ENCODE measurements at regions not wholly inside any gene's neighbourhood (a gene's known extent, or its start where the extent isn't known, plus 50 kb on each side); places are given as distances from the start of the nearest gene placed in this dataset.

- DNase-seq, result no peak
Observed at GRCh38 chr11:79963856-79964645, 523.2 kb upstream of the TENM4 start.

DNA sequence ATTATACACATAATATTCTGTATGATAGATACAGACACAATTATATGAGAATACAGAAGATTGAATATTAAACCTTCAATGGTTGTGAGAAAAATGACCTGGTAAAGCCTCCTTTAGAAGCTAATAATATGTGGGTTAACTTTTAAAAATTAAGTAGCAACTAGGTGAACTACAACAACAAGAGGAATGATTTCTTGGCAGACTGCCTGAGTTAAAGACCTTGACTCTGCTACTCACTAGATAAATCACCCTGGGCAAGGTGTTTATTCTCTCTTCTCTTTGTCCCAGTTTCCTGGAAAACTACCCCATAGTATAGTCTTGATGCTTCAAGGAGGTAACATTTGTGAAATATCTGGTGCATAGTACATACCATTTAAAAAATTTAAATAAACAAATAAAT lies 519.6 kb upstream of the TENM4 start:
- DNase-seq, result no peak

DNA sequence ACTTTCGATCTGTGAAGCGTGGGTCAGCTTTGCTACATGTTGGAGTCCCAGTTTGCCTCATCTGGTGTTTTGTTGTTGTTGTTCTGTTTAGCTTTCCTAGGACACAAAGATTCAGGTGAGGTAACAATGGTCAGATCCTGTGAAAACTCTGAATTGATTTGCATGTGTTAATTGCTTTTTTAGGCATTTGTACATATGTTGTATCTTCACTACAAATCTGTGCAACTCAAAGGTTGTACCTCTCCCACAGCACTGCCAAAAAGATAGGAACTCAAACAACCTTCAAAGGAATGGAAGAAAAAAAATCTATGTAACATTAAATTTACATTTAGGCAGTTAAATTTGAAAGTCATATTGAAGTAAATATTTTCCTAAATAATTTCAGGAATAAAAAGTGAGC lies 518.5 kb upstream of the TENM4 start:
- DNase-seq, result no peak

- DNase-seq, result no peak
Observed at GRCh38 chr11:79957702-79958101, 516.9 kb upstream of the TENM4 start.

- DNase-seq, result no peak
Observed at GRCh38 chr11:79956061-79956460, 515.2 kb upstream of the TENM4 start.

DNA sequence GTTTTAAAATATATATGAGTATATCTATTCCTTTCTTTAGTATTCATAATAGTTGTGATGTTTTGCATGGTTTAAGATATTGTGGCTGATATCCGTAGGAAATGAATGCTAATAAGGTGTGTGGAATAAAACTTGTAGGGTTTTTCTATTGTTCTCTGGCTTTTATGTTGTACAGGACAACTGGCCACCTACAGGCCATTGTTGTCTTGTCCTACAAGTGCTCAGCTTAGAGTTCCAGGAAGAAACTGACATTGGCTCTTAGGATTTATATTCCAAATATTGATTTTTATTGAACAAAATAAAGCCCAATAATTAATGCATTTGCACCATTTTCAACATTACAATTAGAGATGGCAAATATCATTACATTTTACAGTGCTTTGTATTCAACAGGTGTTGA lies 512.8 kb upstream of the TENM4 start:
- no peak for DNase-seq

- DNase-seq, result no peak
Observed at GRCh38 chr11:79950741-79951140, 509.9 kb upstream of the TENM4 start.

- DNase-seq, result no peak
Observed at GRCh38 chr11:79950172-79950571, 509.3 kb upstream of the TENM4 start.

- no peak for DNase-seq
Observed at GRCh38 chr11:79949574-79949973, 508.7 kb upstream of the TENM4 start.

GRCh38 chr11:79942646-79943045 lies 501.8 kb upstream of the TENM4 start:
- no peak for DNase-seq

GRCh38 chr11:79942090-79942489 lies 501.3 kb upstream of the TENM4 start:
- no peak for DNase-seq

DNA sequence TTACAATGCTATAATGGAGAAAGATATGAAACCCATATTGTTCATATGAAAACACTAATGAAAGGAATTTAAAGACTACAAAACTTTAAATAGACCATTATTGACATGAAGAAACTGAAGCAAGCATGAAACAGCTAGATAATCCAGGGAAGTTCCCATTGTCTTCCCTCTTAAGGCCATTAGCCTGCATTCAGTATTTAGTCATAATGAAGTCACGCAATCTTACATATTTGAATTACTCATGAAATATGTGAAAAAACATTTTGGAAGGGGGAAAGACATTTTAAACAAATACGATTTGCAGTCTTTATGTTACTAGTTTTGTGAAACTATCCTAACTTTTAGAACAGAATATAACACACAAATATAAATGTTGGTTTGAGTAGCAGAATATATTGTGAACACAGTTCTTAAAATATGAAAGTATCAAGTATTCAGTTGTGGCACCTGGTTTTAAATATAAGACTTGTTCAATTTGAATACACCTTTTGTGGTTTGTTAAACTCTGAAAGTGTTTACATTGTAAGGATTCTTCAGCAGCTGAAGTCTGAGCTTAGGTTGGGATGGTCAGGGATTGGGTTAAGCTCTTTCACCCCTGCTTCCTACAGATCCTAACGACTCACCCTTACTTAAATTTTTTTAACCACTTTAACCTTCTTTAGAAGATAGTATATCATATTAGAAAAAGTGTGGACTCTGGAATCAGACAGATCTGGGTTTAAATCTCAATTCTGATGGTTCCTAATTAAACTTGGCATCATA lies 500.3 kb upstream of the TENM4 start:
- DNase-seq, result no peak

DNA sequence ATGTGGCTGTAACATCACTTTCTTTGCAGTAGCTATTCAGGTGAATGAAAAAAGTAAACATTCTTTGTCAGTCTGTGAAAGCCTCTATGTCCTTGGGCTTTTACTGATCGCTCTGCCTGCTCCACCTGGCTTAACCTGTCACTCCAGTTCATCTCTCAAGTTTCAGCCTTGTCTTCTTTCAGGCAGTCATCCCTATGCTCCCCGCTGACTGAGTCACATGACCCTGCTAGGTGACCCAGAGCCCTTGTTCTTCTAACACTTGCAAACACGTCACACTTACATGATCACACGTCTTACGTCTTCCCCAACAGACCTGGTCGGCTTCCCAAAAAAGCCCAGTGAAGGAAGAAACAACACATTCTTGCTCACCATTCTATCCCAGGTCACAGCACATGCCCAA lies 499.3 kb upstream of the TENM4 start:
- DNase-seq, result no peak

DNA sequence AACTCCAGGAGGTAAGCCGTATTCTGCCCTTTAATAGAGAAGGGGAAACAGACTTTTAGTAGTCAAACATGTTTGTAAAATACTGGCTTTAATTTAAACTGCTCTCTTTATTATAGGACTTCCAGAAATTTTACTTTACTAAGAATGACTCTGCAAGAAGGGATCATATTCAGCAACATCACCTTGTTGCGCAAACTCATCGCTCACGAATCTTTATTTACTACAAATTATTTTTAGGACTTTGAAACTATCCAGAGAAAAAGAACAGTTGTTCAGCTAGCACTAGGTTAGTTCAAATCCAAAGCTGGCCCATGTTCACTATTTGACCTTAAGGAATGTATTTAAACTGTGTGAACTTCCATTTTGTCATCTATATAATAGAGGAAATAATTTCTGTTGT lies 498.3 kb upstream of the TENM4 start:
- no peak for DNase-seq

- DNase-seq, result no peak
Observed at GRCh38 chr11:79937676-79938334, 497.0 kb upstream of the TENM4 start.

- DNase-seq, result no peak
Observed at GRCh38 chr11:79932612-79933011, 491.8 kb upstream of the TENM4 start.

GRCh38 chr11:79931692-79932091 lies 490.9 kb upstream of the TENM4 start:
- no peak for DNase-seq

DNA sequence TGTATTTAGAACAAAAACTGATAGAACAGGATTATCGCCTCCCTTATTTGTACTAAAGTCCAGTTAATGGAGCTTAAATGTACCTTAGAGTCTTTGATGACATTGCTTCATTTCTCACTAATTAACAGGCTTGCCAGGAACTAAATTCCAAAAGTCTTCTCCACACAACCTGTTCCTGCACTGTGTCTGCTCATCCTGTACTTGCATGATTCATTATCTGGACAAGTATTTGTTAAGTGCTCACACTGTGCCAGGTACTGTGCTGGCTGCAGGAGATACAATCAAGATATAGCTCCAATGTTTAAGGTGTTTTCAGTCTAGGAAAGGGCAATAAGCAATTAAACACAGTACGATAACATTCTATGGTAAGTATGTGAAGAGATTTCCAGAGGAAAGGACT lies 485.9 kb upstream of the TENM4 start:
- DNase-seq, result no peak

GRCh38 chr11:79925570-79925969 lies 484.7 kb upstream of the TENM4 start:
- no peak for DNase-seq

GRCh38 chr11:79922641-79923040 lies 481.8 kb upstream of the TENM4 start:
- no peak for DNase-seq

DNA sequence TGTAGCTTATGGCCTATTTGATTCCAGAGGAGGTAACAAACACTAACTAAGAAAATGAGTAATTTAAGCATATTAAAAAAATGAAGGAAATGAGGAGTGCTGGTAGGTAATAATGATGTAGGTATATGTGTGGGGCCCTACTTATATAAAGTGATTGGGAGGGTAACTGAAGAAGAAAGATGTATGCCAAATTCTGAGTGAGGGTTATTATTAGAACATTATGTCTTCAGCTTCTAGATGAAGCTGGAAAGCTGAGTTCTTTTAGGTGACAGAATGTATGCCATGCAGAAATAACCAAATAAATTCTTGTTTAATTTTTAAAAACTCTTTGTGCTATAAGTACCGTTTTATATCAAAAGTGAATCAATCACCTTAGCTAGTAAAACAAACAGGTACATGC lies 479.6 kb upstream of the TENM4 start:
- no peak for DNase-seq

DNA sequence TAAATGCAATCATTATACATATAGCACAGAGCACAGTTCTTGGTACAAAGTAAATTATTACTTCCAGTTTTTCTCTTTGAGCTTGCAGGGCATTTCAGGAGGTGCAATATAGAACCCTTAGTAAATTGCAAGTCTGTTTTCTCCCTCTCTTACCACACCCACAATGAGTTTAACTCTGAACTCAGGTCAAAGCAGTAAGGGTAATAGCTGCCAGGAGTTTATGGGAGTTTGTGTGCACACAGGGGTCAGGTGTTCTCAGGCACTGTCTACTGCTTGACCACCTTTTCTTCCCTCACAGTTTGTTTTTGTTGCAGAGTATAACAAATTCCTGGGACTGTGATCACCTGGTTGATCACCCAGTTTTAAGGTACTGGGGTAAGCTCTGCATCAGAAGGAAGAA lies 478.5 kb upstream of the TENM4 start:
- DNase-seq, result no peak

DNA sequence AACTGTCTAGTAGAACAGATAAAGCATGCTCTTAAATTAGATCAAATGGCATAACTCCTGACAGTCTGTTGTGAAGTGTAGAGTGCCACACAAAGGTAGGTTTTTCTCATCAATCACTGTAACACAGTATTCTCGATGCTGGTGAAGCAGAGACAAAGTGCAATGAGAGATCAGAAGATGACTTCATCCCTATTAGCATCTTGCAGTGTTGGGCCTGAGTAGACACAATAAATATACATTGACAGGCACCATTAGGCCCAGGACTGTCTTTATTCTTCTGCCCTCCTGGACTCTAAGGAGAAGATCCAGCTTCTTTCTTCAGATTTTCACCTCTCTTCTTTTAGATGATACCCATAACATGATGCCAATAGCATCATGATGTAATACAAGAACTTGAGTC lies 478.0 kb upstream of the TENM4 start:
- DNase-seq, result no peak

DNA sequence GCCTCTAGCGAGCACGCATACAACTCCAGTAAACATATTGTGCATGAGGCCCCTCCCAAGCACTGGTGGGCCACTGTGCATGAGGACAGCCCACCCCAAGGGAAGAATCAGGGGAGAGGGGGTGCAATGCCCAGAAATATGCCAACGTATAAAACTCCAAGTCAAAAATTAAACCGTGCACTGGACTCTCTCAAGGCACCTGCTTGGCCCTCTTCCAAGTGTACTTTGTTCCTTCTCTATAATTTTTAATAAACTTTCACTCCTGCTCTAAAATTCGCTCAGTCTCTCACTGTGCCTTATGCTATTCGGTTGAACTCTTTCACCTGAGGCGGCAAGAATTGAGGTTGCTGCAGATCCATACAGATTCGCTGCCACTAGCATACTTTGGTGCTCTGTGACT lies 465.3 kb upstream of the TENM4 start:
- no peak for DNase-seq

Measured in activated CD4-positive, alpha-beta T cell treated with anti-CD3 and anti-CD28 coated beads for 4 hours (primary cell).